Neural cell (in vitro differentiated cells): ENCODE measurements at regions not wholly inside any gene's neighbourhood (a gene's known extent, or its start where the extent isn't known, plus 50 kb on each side); places are given as distances from the start of the nearest gene placed in this dataset.

Source experiments
- EP300 ChIP-seq: fragments of 450-650 bp; conservative IDR thresholded peaks from 2 replicates; pipeline ENCODE4 v1.6.1; 2014; ENCODE audit warnings: antibody characterized with exemption, mild to moderate bottlenecking, moderate library complexity; ENCODE audit not compliant: poor library complexity, severe bottlenecking
- EZH2 ChIP-seq: fragments of 200-600, 300-800 bp; shearing (Covaris generic), sonication (generic); IDR thresholded peaks from 2 replicates; pipeline ENCODE4 v1.6.1; 2014; ENCODE audit warnings: antibody characterized with exemption, low read length, borderline replicate concordance, mild to moderate bottlenecking; ENCODE audit not compliant: insufficient read depth, poor library complexity, severe bottlenecking
- MXI1 ChIP-seq: fragments of 450-650 bp; conservative IDR thresholded peaks from 2 replicates; pipeline ENCODE4 v1.6.1; 2014; ENCODE audit warnings: antibody characterized with exemption, mild to moderate bottlenecking; ENCODE audit not compliant: poor library complexity, severe bottlenecking
- POLR2AphosphoS5 ChIP-seq: IDR thresholded peaks from 2 replicates; pipeline ENCODE4 v1.6.1; 2012
- RAD21 ChIP-seq: fragments of 450-650 bp; conservative IDR thresholded peaks from 2 replicates; pipeline ENCODE4 v1.6.1; 2014; ENCODE audit warnings: antibody characterized with exemption, mild to moderate bottlenecking, moderate library complexity
- SMC3 ChIP-seq: fragments of 450-650 bp; conservative IDR thresholded peaks from 2 replicates; pipeline ENCODE4 v1.6.1; 2014; ENCODE audit warnings: antibody characterized with exemption, mild to moderate bottlenecking, moderate library complexity; ENCODE audit not compliant: poor library complexity
- TAF1 ChIP-seq: IDR thresholded peaks from 2 replicates; pipeline ENCODE4 v1.6.1; 2012; ENCODE audit warnings: low read depth
- TF ChIP-seq, protein P1 (sequence below): fragments of 450-650 bp; IDR thresholded peaks from 2 replicates; pipeline ENCODE4 v1.5.1; 2014; ENCODE audit warnings: antibody characterized with exemption, mild to moderate bottlenecking, moderate library complexity; ENCODE audit not compliant: poor library complexity, severe bottlenecking
- TF ChIP-seq, protein P2 (sequence below): IDR thresholded peaks from 2 replicates; pipeline ENCODE4 v1.6.1; 2012; ENCODE audit warnings: borderline replicate concordance

DNA sequence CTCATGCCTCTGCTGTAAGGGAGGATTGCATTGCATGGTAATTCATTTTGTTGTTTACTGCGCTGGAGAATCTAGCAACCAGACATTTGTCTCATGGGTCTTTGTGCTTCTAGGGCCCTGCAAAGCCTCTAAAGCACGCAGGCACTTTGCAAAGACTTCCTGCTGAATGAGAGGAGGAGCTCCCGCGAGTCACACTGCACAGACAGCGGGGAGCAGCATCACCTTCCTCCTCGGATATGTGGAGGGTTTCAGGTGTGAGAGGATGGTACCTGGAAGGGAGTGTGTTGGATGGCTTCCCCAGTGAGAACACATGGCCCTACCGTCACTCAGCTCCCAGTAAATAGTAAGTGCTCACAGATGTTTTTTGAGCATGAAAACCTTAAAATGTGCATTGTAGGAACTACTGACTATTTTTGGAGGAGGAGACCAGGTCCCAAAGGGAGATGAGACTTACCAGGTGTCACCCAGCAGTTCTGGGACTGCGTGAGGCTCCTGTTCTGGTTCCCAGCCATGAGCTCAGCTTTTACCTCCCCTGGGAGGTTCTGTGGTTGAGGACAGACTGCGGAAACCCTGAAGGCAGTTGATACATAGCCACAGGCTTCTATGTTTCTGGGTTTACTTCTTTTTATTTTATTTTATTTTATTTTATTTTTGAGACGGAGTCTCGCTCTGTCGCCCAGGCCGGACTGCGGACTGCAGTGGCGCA lies 278.0 kb downstream of the FGF9 start:
- TF ChIP-seq, protein P1, sequence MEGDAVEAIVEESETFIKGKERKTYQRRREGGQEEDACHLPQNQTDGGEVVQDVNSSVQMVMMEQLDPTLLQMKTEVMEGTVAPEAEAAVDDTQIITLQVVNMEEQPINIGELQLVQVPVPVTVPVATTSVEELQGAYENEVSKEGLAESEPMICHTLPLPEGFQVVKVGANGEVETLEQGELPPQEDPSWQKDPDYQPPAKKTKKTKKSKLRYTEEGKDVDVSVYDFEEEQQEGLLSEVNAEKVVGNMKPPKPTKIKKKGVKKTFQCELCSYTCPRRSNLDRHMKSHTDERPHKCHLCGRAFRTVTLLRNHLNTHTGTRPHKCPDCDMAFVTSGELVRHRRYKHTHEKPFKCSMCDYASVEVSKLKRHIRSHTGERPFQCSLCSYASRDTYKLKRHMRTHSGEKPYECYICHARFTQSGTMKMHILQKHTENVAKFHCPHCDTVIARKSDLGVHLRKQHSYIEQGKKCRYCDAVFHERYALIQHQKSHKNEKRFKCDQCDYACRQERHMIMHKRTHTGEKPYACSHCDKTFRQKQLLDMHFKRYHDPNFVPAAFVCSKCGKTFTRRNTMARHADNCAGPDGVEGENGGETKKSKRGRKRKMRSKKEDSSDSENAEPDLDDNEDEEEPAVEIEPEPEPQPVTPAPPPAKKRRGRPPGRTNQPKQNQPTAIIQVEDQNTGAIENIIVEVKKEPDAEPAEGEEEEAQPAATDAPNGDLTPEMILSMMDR = no peak
- TF ChIP-seq TAF1 (no peak), POLR2AphosphoS5 (no peak), SMC3 (no peak), EZH2 (no peak), EP300 (no peak), MXI1 (no peak), RAD21 (no peak)
- TF ChIP-seq, protein P2, sequence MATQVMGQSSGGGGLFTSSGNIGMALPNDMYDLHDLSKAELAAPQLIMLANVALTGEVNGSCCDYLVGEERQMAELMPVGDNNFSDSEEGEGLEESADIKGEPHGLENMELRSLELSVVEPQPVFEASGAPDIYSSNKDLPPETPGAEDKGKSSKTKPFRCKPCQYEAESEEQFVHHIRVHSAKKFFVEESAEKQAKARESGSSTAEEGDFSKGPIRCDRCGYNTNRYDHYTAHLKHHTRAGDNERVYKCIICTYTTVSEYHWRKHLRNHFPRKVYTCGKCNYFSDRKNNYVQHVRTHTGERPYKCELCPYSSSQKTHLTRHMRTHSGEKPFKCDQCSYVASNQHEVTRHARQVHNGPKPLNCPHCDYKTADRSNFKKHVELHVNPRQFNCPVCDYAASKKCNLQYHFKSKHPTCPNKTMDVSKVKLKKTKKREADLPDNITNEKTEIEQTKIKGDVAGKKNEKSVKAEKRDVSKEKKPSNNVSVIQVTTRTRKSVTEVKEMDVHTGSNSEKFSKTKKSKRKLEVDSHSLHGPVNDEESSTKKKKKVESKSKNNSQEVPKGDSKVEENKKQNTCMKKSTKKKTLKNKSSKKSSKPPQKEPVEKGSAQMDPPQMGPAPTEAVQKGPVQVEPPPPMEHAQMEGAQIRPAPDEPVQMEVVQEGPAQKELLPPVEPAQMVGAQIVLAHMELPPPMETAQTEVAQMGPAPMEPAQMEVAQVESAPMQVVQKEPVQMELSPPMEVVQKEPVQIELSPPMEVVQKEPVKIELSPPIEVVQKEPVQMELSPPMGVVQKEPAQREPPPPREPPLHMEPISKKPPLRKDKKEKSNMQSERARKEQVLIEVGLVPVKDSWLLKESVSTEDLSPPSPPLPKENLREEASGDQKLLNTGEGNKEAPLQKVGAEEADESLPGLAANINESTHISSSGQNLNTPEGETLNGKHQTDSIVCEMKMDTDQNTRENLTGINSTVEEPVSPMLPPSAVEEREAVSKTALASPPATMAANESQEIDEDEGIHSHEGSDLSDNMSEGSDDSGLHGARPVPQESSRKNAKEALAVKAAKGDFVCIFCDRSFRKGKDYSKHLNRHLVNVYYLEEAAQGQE = no peak
